ENCODE measurements at regions not wholly inside any gene's neighbourhood (a gene's known extent, or its start where the extent isn't known, plus 50 kb on each side); places are given as distances from the start of the nearest gene placed in this dataset.

- TF ChIP-seq, protein P1, sequence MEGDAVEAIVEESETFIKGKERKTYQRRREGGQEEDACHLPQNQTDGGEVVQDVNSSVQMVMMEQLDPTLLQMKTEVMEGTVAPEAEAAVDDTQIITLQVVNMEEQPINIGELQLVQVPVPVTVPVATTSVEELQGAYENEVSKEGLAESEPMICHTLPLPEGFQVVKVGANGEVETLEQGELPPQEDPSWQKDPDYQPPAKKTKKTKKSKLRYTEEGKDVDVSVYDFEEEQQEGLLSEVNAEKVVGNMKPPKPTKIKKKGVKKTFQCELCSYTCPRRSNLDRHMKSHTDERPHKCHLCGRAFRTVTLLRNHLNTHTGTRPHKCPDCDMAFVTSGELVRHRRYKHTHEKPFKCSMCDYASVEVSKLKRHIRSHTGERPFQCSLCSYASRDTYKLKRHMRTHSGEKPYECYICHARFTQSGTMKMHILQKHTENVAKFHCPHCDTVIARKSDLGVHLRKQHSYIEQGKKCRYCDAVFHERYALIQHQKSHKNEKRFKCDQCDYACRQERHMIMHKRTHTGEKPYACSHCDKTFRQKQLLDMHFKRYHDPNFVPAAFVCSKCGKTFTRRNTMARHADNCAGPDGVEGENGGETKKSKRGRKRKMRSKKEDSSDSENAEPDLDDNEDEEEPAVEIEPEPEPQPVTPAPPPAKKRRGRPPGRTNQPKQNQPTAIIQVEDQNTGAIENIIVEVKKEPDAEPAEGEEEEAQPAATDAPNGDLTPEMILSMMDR (IDR thresholded peaks at IDR 0.05; ENCODE audit: low read depth, low read length), result no peak
- TF ChIP-seq, protein P2, sequence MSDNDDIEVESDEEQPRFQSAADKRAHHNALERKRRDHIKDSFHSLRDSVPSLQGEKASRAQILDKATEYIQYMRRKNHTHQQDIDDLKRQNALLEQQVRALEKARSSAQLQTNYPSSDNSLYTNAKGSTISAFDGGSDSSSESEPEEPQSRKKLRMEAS (IDR thresholded peaks at IDR 0.05; ENCODE audit: low read depth, low read length), result no peak
- no peak for TF ChIP-seq POLR2A (IDR thresholded peaks at IDR 0.05; ENCODE audit: extremely low read depth, insufficient read length)
These were observed 345.0 kb upstream of the LRRTM4 start for GRCh38 chr2:77867146-77867545.

Measured in NB4 (cell line).